ENCODE measurements at regions not wholly inside any gene's neighbourhood (a gene's known extent, or its start where the extent isn't known, plus 50 kb on each side); places are given as distances from the start of the nearest gene placed in this dataset.

DNA sequence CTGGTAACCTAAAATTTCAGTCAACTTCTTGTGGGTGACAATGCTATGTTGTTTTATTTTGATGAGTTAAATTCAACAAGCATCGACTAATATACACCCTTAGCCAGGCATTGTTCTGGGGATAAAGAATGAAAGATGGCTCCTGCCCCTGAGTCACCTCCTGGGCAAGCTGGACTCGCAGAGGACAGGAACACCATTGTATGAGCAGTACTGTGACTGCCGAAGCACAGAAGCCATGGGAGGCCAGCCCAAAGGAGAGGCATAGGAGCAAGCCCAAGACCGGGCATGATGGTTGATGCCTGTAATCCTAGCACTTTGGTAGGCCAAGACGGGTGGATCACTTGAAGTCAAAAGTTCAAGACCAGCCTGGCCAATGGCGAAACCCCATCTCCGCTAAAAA is 555.2 kb downstream of the OMA1 start:
- Histone ChIP-seq H3K36me3 (ENCODE audit: low read depth, low read length) (no peaks in the 10 kb centered on the region), H3F3A (ENCODE audit: low read length, unreplicated experiment) (no peaks in the 10 kb centered on the region), H3K9me2 (replicated peaks; ENCODE audit: low read length) (no peaks in the 10 kb centered on the region), H3K27me3 (ENCODE audit: low read length) (no peaks in the 10 kb centered on the region), H3K4me3 (ENCODE audit: low read length) (no peak overlapping the region), H3K27ac (ENCODE audit: low read length) (no peak overlapping the region), H3K4me1 (ENCODE audit: insufficient read depth, low read length) (no peaks in the 10 kb centered on the region), H4K20me1 (ENCODE audit: low read length) (no peaks in the 10 kb centered on the region), H3K9ac (ENCODE audit: low read length) (no peak overlapping the region), H3K4me2 (ENCODE audit: low read length) (no peak overlapping the region), H3K9me3 (ENCODE audit: low read length) (no peaks in the 10 kb centered on the region), H2AFZ (ENCODE audit: low read length) (no peak overlapping the region), H3K79me2 (ENCODE audit: low read length) (no peaks in the 10 kb centered on the region)
- CTCF ChIA-PET: no interaction called here
- no TSS peak for BruUV-seq (replicated peaks)
- POLR2A ChIA-PET (ENCODE audit: unreplicated experiment): no interaction called here
- intact Hi-C loops (cut with micrococcal nuclease): no loop called here
- no peak for DNase-seq
- TF ChIP-seq EZH2phosphoT487 (IDR thresholded peaks at IDR 0.05; ENCODE audit: borderline replicate concordance, low read length): no peak
- TF ChIP-seq EZH2 (IDR thresholded peaks at IDR 0.05; ENCODE audit: low read length, unreplicated experiment): no peak
- TF ChIP-seq, protein P1, sequence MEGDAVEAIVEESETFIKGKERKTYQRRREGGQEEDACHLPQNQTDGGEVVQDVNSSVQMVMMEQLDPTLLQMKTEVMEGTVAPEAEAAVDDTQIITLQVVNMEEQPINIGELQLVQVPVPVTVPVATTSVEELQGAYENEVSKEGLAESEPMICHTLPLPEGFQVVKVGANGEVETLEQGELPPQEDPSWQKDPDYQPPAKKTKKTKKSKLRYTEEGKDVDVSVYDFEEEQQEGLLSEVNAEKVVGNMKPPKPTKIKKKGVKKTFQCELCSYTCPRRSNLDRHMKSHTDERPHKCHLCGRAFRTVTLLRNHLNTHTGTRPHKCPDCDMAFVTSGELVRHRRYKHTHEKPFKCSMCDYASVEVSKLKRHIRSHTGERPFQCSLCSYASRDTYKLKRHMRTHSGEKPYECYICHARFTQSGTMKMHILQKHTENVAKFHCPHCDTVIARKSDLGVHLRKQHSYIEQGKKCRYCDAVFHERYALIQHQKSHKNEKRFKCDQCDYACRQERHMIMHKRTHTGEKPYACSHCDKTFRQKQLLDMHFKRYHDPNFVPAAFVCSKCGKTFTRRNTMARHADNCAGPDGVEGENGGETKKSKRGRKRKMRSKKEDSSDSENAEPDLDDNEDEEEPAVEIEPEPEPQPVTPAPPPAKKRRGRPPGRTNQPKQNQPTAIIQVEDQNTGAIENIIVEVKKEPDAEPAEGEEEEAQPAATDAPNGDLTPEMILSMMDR (conservative IDR thresholded peaks at IDR 0.05; ENCODE audit: low read depth, low read length): no peak
- no peak for ATAC-seq

DNA sequence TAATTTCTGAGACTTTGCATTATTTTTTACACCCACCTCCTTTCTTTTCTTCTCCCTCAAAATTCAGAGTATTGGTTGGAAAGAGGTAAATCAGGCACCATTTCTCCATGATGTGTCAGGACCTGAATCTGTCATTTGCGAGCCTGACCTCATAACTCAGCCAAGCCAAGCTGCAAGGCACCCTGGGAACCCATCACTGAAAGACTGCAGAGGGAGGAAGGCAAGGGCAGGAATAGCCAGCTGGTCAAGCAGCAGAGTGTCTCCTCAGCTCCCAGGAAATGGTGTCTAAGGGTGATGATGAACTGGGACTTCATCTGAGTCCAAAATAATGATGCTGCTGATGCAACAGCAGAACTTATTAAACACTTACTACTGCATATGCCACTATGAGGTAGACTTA is 556.6 kb downstream of the OMA1 start:
- Histone ChIP-seq H3K79me2 (ENCODE audit: low read length) (no peaks in the 10 kb centered on the region), H2AFZ (ENCODE audit: low read length) (no peak overlapping the region), H4K20me1 (ENCODE audit: low read length) (no peaks in the 10 kb centered on the region), H3K4me2 (ENCODE audit: low read length) (no peak overlapping the region), H3F3A (ENCODE audit: low read length, unreplicated experiment) (no peaks in the 10 kb centered on the region), H3K9me2 (replicated peaks; ENCODE audit: low read length) (no peaks in the 10 kb centered on the region), H3K27me3 (ENCODE audit: low read length) (no peaks in the 10 kb centered on the region), H3K27ac (ENCODE audit: low read length) (no peak overlapping the region), H3K4me1 (ENCODE audit: insufficient read depth, low read length) (no peaks in the 10 kb centered on the region), H3K9me3 (ENCODE audit: low read length) (no peaks in the 10 kb centered on the region), H3K4me3 (ENCODE audit: low read length) (no peak overlapping the region), H3K36me3 (ENCODE audit: low read depth, low read length) (no peaks in the 10 kb centered on the region), H3K9ac (ENCODE audit: low read length) (no peak overlapping the region)
- ChIA-PET CTCF (no interaction called here), POLR2A (ENCODE audit: unreplicated experiment) (no interaction called here)
- no peak for DNase-seq
- BruUV-seq (replicated peaks): no TSS peak
- intact Hi-C loops (cut with micrococcal nuclease): no loop called here
- ATAC-seq: no peak
- TF ChIP-seq EZH2phosphoT487 (IDR thresholded peaks at IDR 0.05; ENCODE audit: borderline replicate concordance, low read length): no peak
- TF ChIP-seq, protein P1 (conservative IDR thresholded peaks at IDR 0.05; ENCODE audit: low read depth, low read length): no peak
- TF ChIP-seq EZH2 (IDR thresholded peaks at IDR 0.05; ENCODE audit: low read length, unreplicated experiment): no peak

DNA sequence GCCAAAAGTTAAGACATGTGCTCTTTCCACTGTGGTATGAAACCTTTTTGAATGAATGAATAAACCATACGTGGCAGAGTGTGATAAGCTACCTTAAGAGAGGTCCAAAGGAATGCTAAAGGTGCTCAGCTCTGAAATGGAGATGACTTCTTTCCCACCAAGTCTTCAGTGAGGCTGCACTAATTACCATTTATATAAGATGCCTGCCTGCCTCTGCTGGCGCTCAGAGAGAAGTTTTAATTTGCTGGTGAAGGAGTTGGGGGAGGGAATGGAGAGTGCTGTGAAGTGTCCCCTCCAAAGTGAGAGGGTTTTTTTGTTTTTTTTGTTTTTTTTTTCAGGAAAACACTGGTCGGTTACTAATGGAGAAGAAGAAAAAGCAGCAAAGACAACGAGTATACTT is 559.0 kb downstream of the OMA1 start:
- no peak overlapping the region for H3K4me2 ChIP-seq (ENCODE audit: low read length)
- ATAC-seq: no peak
- H3F3A ChIP-seq (ENCODE audit: low read length, unreplicated experiment): no peaks in the 10 kb centered on the region
- H3K9ac ChIP-seq (ENCODE audit: low read length): no peak overlapping the region
- TF ChIP-seq EZH2phosphoT487 (IDR thresholded peaks at IDR 0.05; ENCODE audit: borderline replicate concordance, low read length) (no peak), EZH2 (IDR thresholded peaks at IDR 0.05; ENCODE audit: low read length, unreplicated experiment) (no peak)
- TF ChIP-seq, protein P1 (conservative IDR thresholded peaks at IDR 0.05; ENCODE audit: low read depth, low read length): no peak
- no peaks in the 10 kb centered on the region for H4K20me1 ChIP-seq (ENCODE audit: low read length)
- H3K27me3 ChIP-seq (ENCODE audit: low read length): 0 out of 2 replicates have a peak, but pooled peaks cover 5% of the 10 kb centered on the region
- intact Hi-C loops (cut with micrococcal nuclease): no loop called here
- CTCF ChIA-PET: no interaction called here
- no TSS peak for BruUV-seq (replicated peaks)
- H3K4me1 ChIP-seq (ENCODE audit: insufficient read depth, low read length): no peaks in the 10 kb centered on the region
- H2AFZ ChIP-seq (ENCODE audit: low read length): no peak overlapping the region
- no peaks in the 10 kb centered on the region for H3K9me3 ChIP-seq (ENCODE audit: low read length)
- POLR2A ChIA-PET (ENCODE audit: unreplicated experiment): no interaction called here
- H3K36me3 ChIP-seq (ENCODE audit: low read depth, low read length): no peaks in the 10 kb centered on the region
- H3K9me2 ChIP-seq (replicated peaks; ENCODE audit: low read length): no peaks in the 10 kb centered on the region
- no peak overlapping the region for H3K4me3 ChIP-seq (ENCODE audit: low read length)
- H3K27ac ChIP-seq (ENCODE audit: low read length): no peak overlapping the region
- no peak for DNase-seq
- no peaks in the 10 kb centered on the region for H3K79me2 ChIP-seq (ENCODE audit: low read length)

All from PC-3 (cell line).